OCI-LY3 (cell line): ENCODE measurements at regions not wholly inside any gene's neighbourhood (a gene's known extent, or its start where the extent isn't known, plus 50 kb on each side); places are given as distances from the start of the nearest gene placed in this dataset.

Experiments used
- EZH2phosphoT487 ChIP-seq: fragments of 200-600 bp; shearing (Covaris generic); IDR thresholded peaks from 2 replicates; pipeline ENCODE4 v1.6.1; 2018; ENCODE audit warnings: antibody characterized with exemption, mixed run types, low read depth
- TF ChIP-seq, protein P1 (sequence below): fragments of 200-600, 300-600 bp; sonication (generic); IDR thresholded peaks from 2 replicates; pipeline ENCODE4 v1.5.1; 2014; ENCODE audit warnings: antibody characterized with exemption, low read length, low read depth

DNA sequence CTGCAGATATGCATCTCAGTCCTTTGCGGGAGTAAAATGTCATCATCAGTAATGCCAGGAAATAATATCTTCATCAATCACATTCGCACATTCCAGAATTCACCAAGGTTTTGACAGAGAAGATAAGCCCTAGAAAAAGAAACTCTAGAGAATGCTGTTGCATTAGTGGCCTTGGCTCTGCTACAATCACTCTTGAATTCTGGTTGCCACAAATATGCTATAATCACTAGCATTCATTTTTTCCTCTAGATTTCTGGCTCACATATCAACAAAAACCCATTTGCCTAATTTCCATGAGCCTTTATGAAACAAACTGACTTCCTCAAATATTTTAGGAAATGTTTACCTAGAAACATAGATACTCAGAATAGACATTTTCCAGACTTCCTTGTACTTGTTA lies 653.4 kb downstream of the ANXA1 start:
- TF ChIP-seq, protein P1, sequence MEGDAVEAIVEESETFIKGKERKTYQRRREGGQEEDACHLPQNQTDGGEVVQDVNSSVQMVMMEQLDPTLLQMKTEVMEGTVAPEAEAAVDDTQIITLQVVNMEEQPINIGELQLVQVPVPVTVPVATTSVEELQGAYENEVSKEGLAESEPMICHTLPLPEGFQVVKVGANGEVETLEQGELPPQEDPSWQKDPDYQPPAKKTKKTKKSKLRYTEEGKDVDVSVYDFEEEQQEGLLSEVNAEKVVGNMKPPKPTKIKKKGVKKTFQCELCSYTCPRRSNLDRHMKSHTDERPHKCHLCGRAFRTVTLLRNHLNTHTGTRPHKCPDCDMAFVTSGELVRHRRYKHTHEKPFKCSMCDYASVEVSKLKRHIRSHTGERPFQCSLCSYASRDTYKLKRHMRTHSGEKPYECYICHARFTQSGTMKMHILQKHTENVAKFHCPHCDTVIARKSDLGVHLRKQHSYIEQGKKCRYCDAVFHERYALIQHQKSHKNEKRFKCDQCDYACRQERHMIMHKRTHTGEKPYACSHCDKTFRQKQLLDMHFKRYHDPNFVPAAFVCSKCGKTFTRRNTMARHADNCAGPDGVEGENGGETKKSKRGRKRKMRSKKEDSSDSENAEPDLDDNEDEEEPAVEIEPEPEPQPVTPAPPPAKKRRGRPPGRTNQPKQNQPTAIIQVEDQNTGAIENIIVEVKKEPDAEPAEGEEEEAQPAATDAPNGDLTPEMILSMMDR = no peak
- TF ChIP-seq EZH2phosphoT487 = no peak
